Bronchial epithelial cell (primary cell): ENCODE measurements at regions not wholly inside any gene's neighbourhood (a gene's known extent, or its start where the extent isn't known, plus 50 kb on each side); places are given as distances from the start of the nearest gene placed in this dataset.

Experiments used
- DNase-seq: peaks from one replicate; pipeline ENCODE4 v3.0.0-alpha.2; 2010; ENCODE audit warnings: low read depth
- FAIRE-seq: peaks from 2 replicates; lab custom pipeline; 2011; peaks lifted over from hg19 to GRCh38; lab: Jason Lieb, UNC
- H3K27me3 ChIP-seq: 2 replicates; pipeline ENCODE4 v1.5.1; 2011; ENCODE audit warnings: low read length; ENCODE audit not compliant: control insufficient read depth, insufficient read depth
- H3K36me3 ChIP-seq: 2 replicates; pipeline ENCODE4 v1.5.1; 2011; ENCODE audit warnings: low read length; ENCODE audit not compliant: control insufficient read depth, insufficient read depth
- H3K4me3 ChIP-seq: 2 replicates; pipeline ENCODE4 v1.5.1; 2011; ENCODE audit warnings: mild to moderate bottlenecking, low read depth, low read length, control low read depth
- TF ChIP-seq, protein P1 (sequence below): IDR thresholded peaks from 2 replicates; pipeline ENCODE4 v1.5.1; 2011; ENCODE audit warnings: mild to moderate bottlenecking, moderate library complexity, low read length, control low read depth, inconsistent platforms; ENCODE audit not compliant: insufficient read depth, severe bottlenecking

DNA sequence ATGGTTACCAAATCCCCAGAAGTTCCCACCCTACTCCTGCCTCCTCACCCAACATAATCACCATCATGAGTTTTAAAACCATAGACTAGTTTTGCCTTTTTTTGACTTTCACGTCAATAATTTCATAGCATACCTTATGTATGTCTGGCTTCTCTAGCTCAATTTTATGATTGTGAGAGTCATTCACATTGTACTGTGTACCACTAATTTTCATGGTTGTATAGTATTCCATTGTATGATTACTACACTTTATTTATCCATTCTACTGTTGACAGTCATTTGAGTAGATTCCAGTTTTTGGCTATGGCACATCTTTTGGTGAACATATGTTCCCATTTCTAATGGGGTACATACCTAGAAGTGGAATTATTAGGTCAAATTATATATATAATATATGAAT is 195.3 kb upstream of the TCF21 start:
- no peak for FAIRE-seq
- Histone ChIP-seq H3K36me3 (no peaks in the 10 kb centered on the region), H3K4me3 (no peak overlapping the region), H3K27me3 (no peaks in the 10 kb centered on the region)
- TF ChIP-seq, protein P1, sequence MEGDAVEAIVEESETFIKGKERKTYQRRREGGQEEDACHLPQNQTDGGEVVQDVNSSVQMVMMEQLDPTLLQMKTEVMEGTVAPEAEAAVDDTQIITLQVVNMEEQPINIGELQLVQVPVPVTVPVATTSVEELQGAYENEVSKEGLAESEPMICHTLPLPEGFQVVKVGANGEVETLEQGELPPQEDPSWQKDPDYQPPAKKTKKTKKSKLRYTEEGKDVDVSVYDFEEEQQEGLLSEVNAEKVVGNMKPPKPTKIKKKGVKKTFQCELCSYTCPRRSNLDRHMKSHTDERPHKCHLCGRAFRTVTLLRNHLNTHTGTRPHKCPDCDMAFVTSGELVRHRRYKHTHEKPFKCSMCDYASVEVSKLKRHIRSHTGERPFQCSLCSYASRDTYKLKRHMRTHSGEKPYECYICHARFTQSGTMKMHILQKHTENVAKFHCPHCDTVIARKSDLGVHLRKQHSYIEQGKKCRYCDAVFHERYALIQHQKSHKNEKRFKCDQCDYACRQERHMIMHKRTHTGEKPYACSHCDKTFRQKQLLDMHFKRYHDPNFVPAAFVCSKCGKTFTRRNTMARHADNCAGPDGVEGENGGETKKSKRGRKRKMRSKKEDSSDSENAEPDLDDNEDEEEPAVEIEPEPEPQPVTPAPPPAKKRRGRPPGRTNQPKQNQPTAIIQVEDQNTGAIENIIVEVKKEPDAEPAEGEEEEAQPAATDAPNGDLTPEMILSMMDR, result no peak
- DNase-seq, result no peak

GRCh38 chr6:133697185-133697584 is 191.7 kb upstream of the TCF21 start:
- no peaks in the 10 kb centered on the region for H3K36me3 ChIP-seq
- H3K4me3 ChIP-seq, result no peak overlapping the region
- TF ChIP-seq, protein P1, result no peak
- no peaks in the 10 kb centered on the region for H3K27me3 ChIP-seq
- DNase-seq, result no peak
- no peak for FAIRE-seq

DNA sequence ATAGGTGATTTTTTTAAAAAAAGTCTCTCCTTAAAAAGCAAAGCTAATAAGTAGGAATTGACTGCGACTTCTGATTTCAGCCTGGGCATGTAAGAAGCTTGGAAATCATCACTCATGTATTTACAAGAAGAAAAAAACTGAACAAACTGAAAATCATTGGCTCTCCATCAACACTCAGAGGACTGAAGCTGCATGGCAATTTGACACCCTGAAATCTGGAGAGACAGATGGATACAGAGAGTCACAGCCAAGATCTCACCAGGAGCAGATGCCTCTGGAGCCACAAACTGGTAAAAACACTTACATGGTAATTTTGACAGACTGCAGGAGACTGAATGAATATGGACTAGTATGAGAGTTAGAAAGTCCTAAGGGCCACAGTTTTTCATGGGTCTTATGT is 191.2 kb upstream of the TCF21 start:
- DNase-seq (no peak), FAIRE-seq (no peak)
- Histone ChIP-seq H3K4me3 (no peak overlapping the region), H3K27me3 (no peaks in the 10 kb centered on the region), H3K36me3 (no peaks in the 10 kb centered on the region)
- TF ChIP-seq, protein P1, result no peak

DNA sequence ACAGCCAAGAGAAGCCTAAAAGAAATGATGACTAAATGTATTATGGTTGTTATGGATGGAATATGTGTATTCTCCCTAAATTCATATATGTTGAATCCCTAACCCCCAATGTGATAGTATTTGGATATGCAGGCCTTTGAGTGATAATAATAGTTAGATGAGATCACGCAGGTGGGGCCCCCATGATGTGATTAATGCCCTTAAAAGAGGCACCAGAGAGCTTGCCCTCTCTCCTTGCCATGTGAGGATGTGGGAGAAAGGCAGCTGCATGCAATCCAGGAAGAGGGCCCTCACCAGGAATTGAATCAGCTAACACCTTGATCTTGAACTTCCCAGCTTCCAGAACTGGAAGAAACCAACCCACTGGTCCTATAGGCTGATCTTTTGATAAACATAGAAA is 190.6 kb upstream of the TCF21 start:
- TF ChIP-seq, protein P1, result no peak
- H3K27me3 ChIP-seq, result no peaks in the 10 kb centered on the region
- FAIRE-seq, result no peak
- no peaks in the 10 kb centered on the region for H3K36me3 ChIP-seq
- no peak overlapping the region for H3K4me3 ChIP-seq
- no peak for DNase-seq

DNA sequence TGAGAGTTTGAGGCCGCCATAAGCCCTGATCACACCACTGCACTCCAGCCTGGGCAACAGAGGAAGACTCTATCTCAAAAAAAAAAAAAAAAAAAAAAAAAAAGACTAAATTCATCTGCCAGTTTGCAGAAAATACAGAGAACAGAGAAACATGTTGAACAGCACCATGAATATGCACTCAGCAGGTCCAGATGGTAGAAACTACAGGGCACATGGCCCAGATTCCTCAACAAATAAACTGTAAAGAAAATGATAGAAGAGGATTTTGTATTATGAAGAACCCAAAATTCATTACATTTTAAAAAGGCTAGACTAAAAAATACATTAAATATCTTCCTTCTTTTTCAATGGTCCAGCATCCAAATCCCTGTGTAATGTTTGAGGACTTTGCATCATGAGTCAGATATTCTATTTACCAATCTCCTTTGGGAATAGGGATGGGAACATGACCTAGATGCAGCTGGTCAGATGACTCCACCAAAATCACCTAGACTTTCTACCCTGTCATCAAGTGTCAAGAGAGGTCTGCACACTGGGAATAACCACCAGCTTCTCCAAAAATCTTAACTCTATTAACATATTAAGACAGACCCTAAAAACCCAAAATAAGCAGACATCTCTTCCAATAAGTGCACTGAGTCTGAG is 189.1 kb upstream of the TCF21 start:
- no peak for FAIRE-seq
- no peak for DNase-seq
- Histone ChIP-seq H3K4me3 (no peak overlapping the region), H3K27me3 (no peaks in the 10 kb centered on the region), H3K36me3 (no peaks in the 10 kb centered on the region)
- TF ChIP-seq, protein P1, result no peak
